ENCODE measurements at regions not wholly inside any gene's neighbourhood (a gene's known extent, or its start where the extent isn't known, plus 50 kb on each side); places are given as distances from the start of the nearest gene placed in this dataset.
A peak's percentile ranks its signal among the peaks of the same experiment; 100 is the strongest.
"Not testable (repeated sequence)": the region's sequence is repeated elsewhere in the genome, so short reads cannot be mapped to it uniquely, and the experiment has no call there.

DNA sequence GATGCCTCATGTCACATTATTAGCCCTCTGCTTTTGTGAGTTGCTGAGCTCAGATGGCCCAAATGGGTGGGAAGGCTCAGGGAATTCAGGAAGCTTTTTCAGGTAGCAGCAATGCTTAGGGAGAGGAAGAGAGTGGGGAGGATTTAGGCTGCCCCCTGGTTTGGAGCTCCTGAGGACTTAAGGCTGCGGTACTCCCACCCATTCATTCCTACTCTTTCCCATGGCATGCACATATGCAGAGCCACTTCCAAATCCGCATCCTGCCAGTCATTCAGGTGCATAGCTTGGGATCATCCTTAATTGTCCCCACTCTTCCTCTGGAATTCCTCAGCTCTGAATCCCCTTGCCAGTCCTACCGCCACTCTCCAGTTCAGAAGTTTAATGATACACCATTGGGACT lies 343.1 kb upstream of the FRG2C start:
- DNase-seq (ENCODE audit: low read depth) = no peak

DNA sequence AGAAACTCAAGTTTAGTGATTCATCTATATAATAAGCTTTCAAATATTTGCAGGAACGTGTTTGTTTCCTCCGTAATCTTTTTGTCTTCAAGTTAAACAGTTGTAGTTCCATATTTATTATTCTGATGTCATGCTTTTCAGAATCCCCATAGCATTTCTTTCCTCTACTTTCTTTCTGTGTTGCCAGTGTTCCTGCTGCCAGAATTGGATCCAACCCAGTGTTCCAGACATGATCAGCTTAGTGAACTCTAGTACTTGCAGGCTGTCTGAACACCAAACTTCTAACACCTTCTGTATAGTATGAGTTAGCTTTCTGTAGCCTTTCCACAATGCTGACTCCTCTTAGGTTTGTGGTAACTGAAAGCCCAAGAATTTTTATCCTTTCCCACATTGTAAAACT lies 340.2 kb upstream of the FRG2C start:
- not testable (repeated sequence) for DNase-seq (ENCODE audit: low read depth)

GRCh38 chr3:75325716-75326115 lies 338.4 kb upstream of the FRG2C start:
- DNase-seq (ENCODE audit: low read depth) = no peak

- DNase-seq (ENCODE audit: low read depth) = no peak
Measured at GRCh38 chr3:75327453-75327852, 336.7 kb upstream of the FRG2C start.

DNA sequence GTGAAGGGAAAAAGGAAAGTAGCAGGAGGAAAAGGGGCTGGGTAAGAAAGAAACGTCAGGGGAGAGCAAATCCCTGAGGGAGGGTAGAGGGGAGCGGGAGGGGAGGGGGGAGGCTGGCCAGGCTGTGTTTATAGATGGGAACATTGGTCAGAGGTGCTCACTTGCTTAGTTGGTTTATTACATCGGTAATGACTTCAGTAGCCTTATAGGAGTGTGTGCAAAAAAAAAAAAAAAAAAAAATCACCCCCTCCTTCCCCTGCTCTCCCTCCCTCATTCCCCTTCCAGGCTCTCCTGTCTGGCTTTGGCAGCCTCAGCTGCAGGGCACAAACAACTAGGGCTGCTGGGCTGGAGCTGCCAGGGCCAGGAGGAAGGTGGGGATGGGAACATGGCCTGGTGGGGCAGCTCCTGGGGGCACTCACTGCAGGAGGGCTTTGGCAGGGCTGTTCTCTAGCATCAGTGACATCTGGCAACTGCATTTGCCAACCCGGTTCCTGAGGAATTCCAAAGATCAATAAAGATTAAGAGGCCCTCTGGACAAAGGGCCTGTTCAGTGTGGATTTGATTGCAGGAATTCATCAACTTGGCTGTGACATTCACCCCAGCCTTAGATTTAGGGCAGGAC lies 334.5 kb upstream of the FRG2C start:
- no peak for DNase-seq (ENCODE audit: low read depth)

DNA sequence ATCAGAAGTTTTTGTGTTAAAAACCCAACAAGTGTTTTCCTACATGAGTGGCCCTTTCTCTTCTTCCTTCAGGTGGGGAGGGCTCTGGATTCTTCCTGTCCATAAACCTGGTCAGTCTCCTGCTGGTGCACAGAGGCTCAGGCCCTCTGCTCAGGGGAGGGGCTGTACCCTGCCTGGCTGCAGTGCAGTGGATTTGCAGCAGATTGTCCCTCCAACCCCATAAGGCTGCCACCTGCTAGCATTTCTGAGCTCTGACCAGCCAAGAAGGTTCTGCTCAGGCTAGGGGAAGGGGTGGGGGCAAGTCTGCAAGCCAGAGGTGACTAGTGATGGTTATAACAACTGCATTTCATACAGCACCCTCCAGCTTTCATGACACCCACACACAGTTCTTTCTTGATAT lies 333.7 kb upstream of the FRG2C start:
- not testable (repeated sequence) for DNase-seq (ENCODE audit: low read depth)

- DNase-seq (ENCODE audit: low read depth) = not testable (repeated sequence)
Measured at GRCh38 chr3:75332090-75332489, 332.0 kb upstream of the FRG2C start.

GRCh38 chr3:75332794-75333193 lies 331.3 kb upstream of the FRG2C start:
- no peak for DNase-seq (ENCODE audit: low read depth)

- DNase-seq (ENCODE audit: low read depth) = no peak
Measured at GRCh38 chr3:75334299-75334698, 329.8 kb upstream of the FRG2C start.

- DNase-seq (ENCODE audit: low read depth) = no peak
Measured at GRCh38 chr3:75337226-75337900, 326.8 kb upstream of the FRG2C start.

DNA sequence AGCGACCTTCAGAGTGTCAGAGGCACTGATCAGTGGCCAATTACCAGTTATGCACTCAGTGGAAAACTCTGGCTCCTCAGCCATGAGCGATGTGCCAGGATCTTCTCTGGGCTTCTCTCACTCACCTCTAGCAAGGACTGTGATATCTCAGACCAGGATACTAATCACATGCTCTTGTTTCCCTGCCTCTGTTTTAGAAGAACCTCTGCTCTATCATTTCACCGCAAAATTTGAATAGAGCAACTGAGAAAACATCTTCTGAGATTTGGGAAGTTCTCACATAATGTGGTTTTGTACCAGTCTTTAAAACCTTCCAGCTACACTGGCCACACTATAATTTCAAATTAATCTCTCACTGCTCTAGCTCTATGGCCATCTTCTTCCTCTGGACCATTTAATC lies 325.8 kb upstream of the FRG2C start:
- DNase-seq (ENCODE audit: low read depth) = no peak

GRCh38 chr3:75341324-75342067 lies 322.6 kb upstream of the FRG2C start:
- no peak for DNase-seq (ENCODE audit: low read depth)

DNA sequence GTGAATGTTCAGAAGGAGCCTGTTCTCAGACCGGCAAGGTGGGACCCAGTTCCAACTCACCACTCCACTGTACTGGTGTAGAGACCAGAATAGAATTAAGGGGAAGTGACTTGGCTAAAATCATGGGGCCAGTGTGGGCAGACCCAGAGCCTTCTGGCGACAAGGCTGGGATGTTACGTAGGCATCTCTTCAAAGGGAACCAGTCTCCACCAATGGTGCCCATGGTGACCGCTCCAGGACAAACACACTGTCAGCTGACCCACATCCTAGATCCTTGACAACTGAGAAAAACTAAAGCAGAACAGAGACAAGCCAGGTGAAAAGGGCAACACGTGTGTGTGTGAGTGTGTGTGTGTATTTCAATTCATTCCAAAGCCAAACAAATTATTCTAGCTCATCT lies 321.7 kb upstream of the FRG2C start:
- DNase-seq (ENCODE audit: low read depth) = no peak

DNA sequence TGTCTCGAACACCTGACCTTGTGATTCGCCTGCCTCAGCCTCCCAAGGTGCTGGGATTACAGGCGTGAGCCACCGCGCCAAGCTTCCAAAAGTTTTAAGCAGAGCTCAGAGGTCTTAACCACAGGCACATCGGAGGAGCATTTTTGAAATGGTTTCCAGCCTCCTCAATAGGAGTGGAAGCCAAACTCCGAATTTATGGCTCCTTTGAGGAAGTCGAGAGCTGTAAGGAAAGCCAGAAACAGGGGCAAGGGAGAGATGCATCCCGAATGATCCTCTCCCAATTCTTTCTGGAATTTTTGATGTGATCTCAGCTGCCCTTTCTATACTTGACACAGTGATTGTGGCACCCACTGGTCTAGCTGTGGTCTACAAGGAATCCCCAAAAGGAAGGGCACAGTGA lies 313.6 kb upstream of the FRG2C start:
- DNase-seq (ENCODE audit: low read depth) = not testable (repeated sequence)

- not testable (repeated sequence) for DNase-seq (ENCODE audit: low read depth)
Measured at GRCh38 chr3:75362086-75362784, 301.9 kb upstream of the FRG2C start.

GRCh38 chr3:75372964-75373363 lies 291.2 kb upstream of the FRG2C start:
- not testable (repeated sequence) for DNase-seq (ENCODE audit: low read depth)

DNA sequence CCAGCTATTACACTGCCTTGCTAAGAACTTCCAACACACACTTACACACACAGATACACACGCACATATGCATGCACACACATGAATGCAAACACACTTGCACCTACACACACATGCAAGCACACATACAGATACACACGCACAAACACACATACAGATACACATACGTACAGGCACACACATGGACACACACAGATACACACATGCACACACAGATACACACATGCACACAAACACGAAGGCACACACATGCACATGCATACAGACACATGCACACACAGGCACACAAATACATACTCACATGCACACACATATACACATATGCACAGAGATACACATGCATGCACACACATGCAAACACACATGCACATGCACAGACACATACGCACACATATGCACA lies 284.3 kb upstream of the FRG2C start:
- not testable (repeated sequence) for DNase-seq (ENCODE audit: low read depth)

GRCh38 chr3:75380276-75380771 lies 283.8 kb upstream of the FRG2C start:
- DNase-seq (ENCODE audit: low read depth) = no peak

DNA sequence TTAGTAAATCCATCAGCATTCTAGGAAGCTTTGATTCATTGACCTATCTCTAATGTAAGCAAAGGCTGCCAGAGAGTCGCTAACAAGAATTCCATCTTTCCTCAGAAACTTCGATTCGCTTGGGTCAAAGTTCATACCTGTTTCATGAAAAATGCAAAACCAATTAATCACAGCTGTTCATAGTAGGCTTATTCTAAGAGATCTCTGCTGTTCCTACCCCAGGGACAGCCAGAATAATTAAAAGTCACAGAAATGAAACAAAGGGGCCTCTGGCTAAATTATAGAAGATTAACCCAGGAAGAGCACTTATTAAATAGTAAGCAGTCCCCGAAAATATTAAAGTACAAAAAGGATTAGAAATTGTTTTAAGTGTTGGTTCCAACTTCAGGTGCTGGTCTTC lies 280.1 kb upstream of the FRG2C start:
- DNase-seq (ENCODE audit: low read depth) = not testable (repeated sequence)

DNA sequence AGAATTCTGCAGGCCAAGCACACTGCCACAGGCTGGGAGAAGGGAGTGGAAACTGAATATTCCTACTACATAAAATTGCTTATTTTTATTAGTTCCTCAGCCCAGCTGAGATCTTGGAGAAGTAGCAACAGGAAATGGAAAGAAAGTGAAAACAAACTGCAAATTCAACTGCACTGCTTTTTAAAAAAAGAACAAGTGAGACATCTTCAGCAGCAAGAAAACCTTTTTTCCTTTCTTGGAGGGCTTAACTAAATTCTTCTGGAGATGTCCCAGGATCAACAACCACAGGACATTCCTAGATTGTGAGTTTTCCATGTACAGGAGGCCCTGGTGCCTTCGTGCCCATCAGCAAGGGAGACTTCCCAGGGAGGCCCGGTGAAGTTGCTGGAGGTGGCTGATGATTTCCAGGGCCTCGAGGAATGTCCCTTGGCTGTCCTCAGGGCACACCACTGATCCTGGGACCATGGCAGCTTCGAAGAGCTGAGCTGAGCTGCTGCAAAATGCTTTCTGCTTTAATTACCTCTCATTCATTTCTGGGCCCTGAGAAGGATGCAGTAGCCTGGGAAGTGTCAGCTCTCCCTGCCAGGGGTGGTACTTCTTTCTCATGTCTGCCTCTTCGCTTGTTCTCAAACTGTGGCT lies 275.5 kb upstream of the FRG2C start:
- DNase-seq (ENCODE audit: low read depth) = peak; percentile 0

DNA sequence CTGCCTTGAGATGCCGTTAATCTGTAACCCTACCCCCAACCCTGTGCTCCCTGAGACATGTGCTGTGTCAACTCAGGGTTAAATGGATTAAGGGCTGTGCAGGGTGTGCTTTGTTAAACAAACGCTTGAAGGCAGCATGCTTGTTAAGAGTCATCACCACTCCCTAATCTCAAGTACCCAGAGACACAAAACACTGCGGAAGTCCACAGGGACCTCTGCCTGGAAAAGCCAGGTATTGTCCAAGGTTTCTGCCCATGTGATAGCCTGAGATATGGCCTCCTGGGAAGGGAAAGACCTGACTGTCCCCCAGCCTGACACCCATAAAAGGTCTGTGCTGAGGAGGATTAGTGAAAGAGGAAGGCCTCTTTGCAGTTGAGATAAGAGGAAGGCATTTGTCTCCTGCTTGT lies 270.8 kb upstream of the FRG2C start:
- DNase-seq (ENCODE audit: low read depth) = not testable (repeated sequence)

- not testable (repeated sequence) for DNase-seq (ENCODE audit: low read depth)
Measured at GRCh38 chr3:75394102-75394501, 270.0 kb upstream of the FRG2C start.

All from iris pigment epithelial cell (primary cell).